HEK293 (cell line): ENCODE measurements at regions not wholly inside any gene's neighbourhood (a gene's known extent, or its start where the extent isn't known, plus 50 kb on each side); places are given as distances from the start of the nearest gene placed in this dataset.

Experiments used
- CTCF ChIA-PET: fragments of 350-600 bp; formaldehyde crosslinking; extraction: SDS; loops from one replicate; lab custom pipeline; 2021; ENCODE audit warnings: antibody characterized with exemption; lab: Yijun Ruan, JAX
- POLR2A ChIA-PET: fragments of 300-600 bp; formaldehyde crosslinking; extraction: SDS; loops from one replicate; lab custom pipeline; 2020; ENCODE audit warnings: antibody characterized with exemption, inconsistent platforms; lab: Yijun Ruan, JAX
- H3K27ac ChIP-seq: fragments of 200-500 bp; sonication (Bioruptor generic); 2 replicates; pipeline ENCODE4 v1.5.1; 2014; ENCODE audit warnings: low read depth, low read length, control low read depth, inconsistent platforms; ENCODE audit errors: extremely low read depth
- H3K36me3 ChIP-seq, 2 experiments: fragments of 200-500 bp in 1 of 2; sonication (Bioruptor generic) in 1 of 2; 1 replicate in 1 of 2; 2 replicates in 1 of 2; pipeline ENCODE4 v1.5.1; 2014 to 2017; ENCODE audit warnings: inconsistent platforms in 2 of 2, low read length in 2 of 2; ENCODE audit not compliant: control insufficient read depth in 2 of 2, insufficient read depth in 1 of 2
- H3K4me1 ChIP-seq: fragments of 200-500 bp; sonication (Bioruptor generic); 2 replicates; pipeline ENCODE4 v1.5.1; 2014; ENCODE audit warnings: mild to moderate bottlenecking, low read length, inconsistent platforms; ENCODE audit not compliant: control insufficient read depth, insufficient read depth
- H3K4me3 ChIP-seq: 2 replicates; pipeline ENCODE4 v1.5.1; 2011; ENCODE audit warnings: low read depth, mild to moderate bottlenecking, control low read depth, low read length, moderate library complexity
- H3K9me3 ChIP-seq: fragments of 200-500 bp; sonication (Bioruptor generic); 2 replicates; pipeline ENCODE4 v1.5.1; 2014; ENCODE audit warnings: low read depth, low read length, inconsistent platforms; ENCODE audit not compliant: control insufficient read depth, insufficient read depth
- AEBP2 ChIP-seq: fragments of 450-650 bp; formaldehyde crosslinking; IDR thresholded peaks from 2 replicates; pipeline ENCODE4 v1.5.1; 2016; ENCODE audit warnings: missing biosample characterization, missing genetic modification characterization, borderline replicate concordance
- CTCF ChIP-seq: fragments of 450-650 bp; formaldehyde crosslinking; IDR thresholded peaks from 2 replicates; pipeline ENCODE4 v1.5.1; 2016; ENCODE audit warnings: missing biosample characterization, missing genetic modification characterization
- INSM2 ChIP-seq: fragments of 450-650 bp; formaldehyde crosslinking; IDR thresholded peaks from 2 replicates; pipeline ENCODE4 v1.5.1; 2016; ENCODE audit warnings: missing biosample characterization, missing genetic modification characterization
- OVOL3 ChIP-seq: fragments of 450-650 bp; formaldehyde crosslinking; IDR thresholded peaks from 2 replicates; pipeline ENCODE4 v1.5.1; 2016; ENCODE audit warnings: missing biosample characterization, missing genetic modification characterization
- ZBTB1 ChIP-seq: fragments of 450-650 bp; formaldehyde crosslinking; IDR thresholded peaks from 2 replicates; pipeline ENCODE4 v1.5.1; 2016; ENCODE audit warnings: missing biosample characterization, missing genetic modification characterization
- ZNF133 ChIP-seq: fragments of 450-650 bp; formaldehyde crosslinking; IDR thresholded peaks from 2 replicates; pipeline ENCODE4 v1.5.1; 2016; ENCODE audit warnings: missing biosample characterization, missing genetic modification characterization
- ZNF18 ChIP-seq: fragments of 450-650 bp; formaldehyde crosslinking; IDR thresholded peaks from 2 replicates; pipeline ENCODE4 v1.5.1; 2016; ENCODE audit warnings: missing biosample characterization, missing genetic modification characterization
- ZNF214 ChIP-seq: fragments of 450-650 bp; formaldehyde crosslinking; IDR thresholded peaks from 2 replicates; pipeline ENCODE4 v1.5.1; 2017; ENCODE audit warnings: missing biosample characterization, mild to moderate bottlenecking, missing genetic modification characterization, borderline replicate concordance
- ZNF24 ChIP-seq: fragments of 450-650 bp; formaldehyde crosslinking; IDR thresholded peaks from 2 replicates; pipeline ENCODE4 v1.5.1; 2016; ENCODE audit warnings: missing biosample characterization, missing genetic modification characterization
- ZNF248 ChIP-seq: fragments of 450-650 bp; formaldehyde crosslinking; IDR thresholded peaks from 2 replicates; pipeline ENCODE4 v1.5.1; 2017; ENCODE audit warnings: missing biosample characterization, missing genetic modification characterization
- ZNF37A ChIP-seq: fragments of 450-650 bp; IDR thresholded peaks from 2 replicates; pipeline ENCODE4 v1.5.1; 2018; ENCODE audit warnings: missing biosample characterization, missing genetic modification characterization
- ZNF423 ChIP-seq: fragments of 450-650 bp; formaldehyde crosslinking; IDR thresholded peaks from 2 replicates; pipeline ENCODE4 v1.5.1; 2016; ENCODE audit warnings: missing biosample characterization, missing genetic modification characterization
- ZNF544 ChIP-seq: fragments of 450-650 bp; formaldehyde crosslinking; IDR thresholded peaks from 2 replicates; pipeline ENCODE4 v1.5.0; 2017; ENCODE audit warnings: missing biosample characterization, missing genetic modification characterization
- ZNF654 ChIP-seq: fragments of 450-650 bp; formaldehyde crosslinking; IDR thresholded peaks from 2 replicates; pipeline ENCODE4 v1.5.1; 2016; ENCODE audit warnings: low read depth, missing biosample characterization, missing genetic modification characterization
- ZNF660 ChIP-seq: fragments of 450-650 bp; IDR thresholded peaks from 2 replicates; pipeline ENCODE4 v1.5.1; 2018; ENCODE audit warnings: missing biosample characterization, mild to moderate bottlenecking, missing genetic modification characterization
- ZNF76 ChIP-seq: fragments of 450-650 bp; formaldehyde crosslinking; IDR thresholded peaks from 2 replicates; pipeline ENCODE4; 2016; ENCODE audit warnings: low read depth, missing biosample characterization, missing genetic modification characterization, borderline replicate concordance
- ZSCAN18 ChIP-seq: fragments of 450-650 bp; formaldehyde crosslinking; IDR thresholded peaks from 2 replicates; pipeline ENCODE4 v1.5.1; 2016; ENCODE audit warnings: missing biosample characterization, missing genetic modification characterization
- ZXDB ChIP-seq: fragments of 450-650 bp; formaldehyde crosslinking; IDR thresholded peaks from 2 replicates; pipeline ENCODE4 v1.5.1; 2016; ENCODE audit warnings: missing biosample characterization, missing genetic modification characterization
- TF ChIP-seq, protein P1 (sequence below): fragments of 450-650 bp; formaldehyde crosslinking; IDR thresholded peaks from 2 replicates; pipeline ENCODE4 v1.5.1; 2016; ENCODE audit warnings: missing biosample characterization, missing genetic modification characterization
- TF ChIP-seq, protein P2 (sequence below): fragments of 450-650 bp; formaldehyde crosslinking; IDR thresholded peaks from 2 replicates; pipeline ENCODE4 v1.5.1; 2016; ENCODE audit warnings: missing biosample characterization, missing genetic modification characterization

DNA sequence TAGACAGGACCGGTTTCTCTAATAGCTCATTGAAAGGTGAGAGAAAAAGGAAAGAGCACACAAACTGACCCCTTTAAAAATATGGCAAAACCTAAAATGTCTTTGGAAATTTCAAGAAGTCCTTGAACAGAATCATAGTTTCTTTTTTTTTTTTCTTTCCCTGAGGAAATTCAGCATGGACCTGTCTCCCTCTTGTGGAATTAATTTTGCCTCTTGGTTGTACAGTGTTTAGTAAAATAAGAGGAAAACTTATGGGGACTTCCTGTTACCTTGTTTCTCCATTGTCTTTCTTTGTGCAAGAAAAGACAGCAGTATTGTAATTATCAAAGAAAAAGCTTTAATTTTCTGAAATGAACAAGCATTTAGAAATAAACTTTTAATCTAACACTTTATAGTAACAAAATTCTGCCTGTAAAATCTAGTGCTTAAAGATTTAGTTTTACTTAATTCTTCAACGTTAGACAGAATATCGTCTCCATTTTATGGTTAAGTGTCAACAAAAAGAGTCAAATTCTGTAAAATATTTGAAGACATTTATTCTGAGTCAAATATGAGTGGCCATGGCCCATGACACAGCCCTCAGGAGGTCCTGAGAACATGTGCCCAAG lies 176.3 kb upstream of the NABP1 start:
- H3K27ac ChIP-seq: no peak overlapping the region
- peak; percentile 26; the same call in 1 of the 2 replicates for TF ChIP-seq CTCF (tag by site-specific recombination)
- TF ChIP-seq ZNF660 (tag by site-specific recombination): no peak
- no peak for TF ChIP-seq ZNF76
- TF ChIP-seq, protein P1, sequence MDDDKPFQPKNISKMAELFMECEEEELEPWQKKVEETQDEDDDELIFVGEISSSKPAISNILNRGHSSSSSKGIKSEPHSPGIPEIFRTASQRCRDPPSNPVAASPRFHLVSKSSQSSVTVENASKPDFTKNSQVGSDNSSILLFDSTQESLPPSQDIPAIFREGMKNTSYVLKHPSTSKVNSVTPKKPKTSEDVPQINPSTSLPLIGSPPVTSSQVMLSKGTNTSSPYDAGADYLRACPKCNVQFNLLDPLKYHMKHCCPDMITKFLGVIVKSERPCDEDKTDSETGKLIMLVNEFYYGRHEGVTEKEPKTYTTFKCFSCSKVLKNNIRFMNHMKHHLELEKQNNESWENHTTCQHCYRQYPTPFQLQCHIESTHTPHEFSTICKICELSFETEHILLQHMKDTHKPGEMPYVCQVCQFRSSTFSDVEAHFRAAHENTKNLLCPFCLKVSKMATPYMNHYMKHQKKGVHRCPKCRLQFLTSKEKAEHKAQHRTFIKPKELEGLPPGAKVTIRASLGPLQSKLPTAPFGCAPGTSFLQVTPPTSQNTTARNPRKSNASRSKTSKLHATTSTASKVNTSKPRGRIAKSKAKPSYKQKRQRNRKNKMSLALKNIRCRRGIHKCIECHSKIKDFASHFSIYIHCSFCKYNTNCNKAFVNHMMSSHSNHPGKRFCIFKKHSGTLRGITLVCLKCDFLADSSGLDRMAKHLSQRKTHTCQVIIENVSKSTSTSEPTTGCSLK (tag by site-specific recombination): no peak
- TF ChIP-seq ZNF133 (tag by site-specific recombination): no peak
- peak; percentile 79 for TF ChIP-seq ZNF654 (tag by site-specific recombination)
- TF ChIP-seq, protein P2, sequence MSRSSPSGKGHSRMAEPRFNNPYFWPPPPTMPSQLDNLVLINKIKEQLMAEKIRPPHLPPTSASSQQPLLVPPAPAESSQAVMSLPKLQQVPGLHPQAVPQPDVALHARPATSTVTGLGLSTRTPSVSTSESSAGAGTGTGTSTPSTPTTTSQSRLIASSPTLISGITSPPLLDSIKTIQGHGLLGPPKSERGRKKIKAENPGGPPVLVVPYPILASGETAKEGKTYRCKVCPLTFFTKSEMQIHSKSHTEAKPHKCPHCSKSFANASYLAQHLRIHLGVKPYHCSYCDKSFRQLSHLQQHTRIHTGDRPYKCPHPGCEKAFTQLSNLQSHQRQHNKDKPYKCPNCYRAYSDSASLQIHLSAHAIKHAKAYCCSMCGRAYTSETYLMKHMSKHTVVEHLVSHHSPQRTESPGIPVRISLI: peak; percentile 51; the same call in 1 of the 2 replicates
- H3K4me3 ChIP-seq: no peak overlapping the region
- H3K36me3 ChIP-seq: no peaks in the 10 kb centered on the region
- no peaks in the 10 kb centered on the region for H3K4me1 ChIP-seq
- no peaks in the 10 kb centered on the region for H3K9me3 ChIP-seq
- CTCF ChIA-PET: interaction anchor here (0.6 to 5.1 kb wide), 51 partner anchors 10 to 528 kb away, joined by 3 to 39 read pairs (median 4); no protein-coding TSS in a partner anchor
- POLR2A ChIA-PET: no interaction called here

DNA sequence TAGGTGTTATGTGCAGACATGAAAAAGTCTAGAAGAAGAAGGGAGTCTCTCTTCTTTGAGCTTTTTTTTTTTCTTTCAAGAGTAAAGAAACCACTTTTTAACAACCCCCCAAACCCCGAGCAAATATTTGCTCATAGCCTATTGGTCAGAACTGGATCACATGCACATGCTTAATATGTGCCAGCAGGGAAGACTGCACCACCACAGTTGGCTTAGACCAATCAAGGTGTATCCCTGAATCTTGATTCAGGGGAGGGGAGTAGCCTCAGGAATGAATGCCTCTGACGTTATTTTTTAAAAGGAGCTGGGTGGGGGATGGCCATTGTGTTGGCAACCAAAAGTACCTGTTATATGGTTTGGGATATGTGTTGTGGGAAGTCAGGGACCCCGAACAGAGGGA lies 171.4 kb upstream of the NABP1 start:
- no peaks in the 10 kb centered on the region for H3K36me3 ChIP-seq
- CTCF ChIA-PET: no interaction called here
- no peaks in the 10 kb centered on the region; the same call in 1 of the 2 replicates for H3K4me1 ChIP-seq
- no peak overlapping the region for H3K27ac ChIP-seq
- H3K4me3 ChIP-seq: no peak overlapping the region
- no peaks in the 10 kb centered on the region for H3K9me3 ChIP-seq
- POLR2A ChIA-PET: no interaction called here
- TF ChIP-seq AEBP2: no peak
- TF ChIP-seq ZNF24: no peak
- TF ChIP-seq ZBTB1 (tag by site-specific recombination): no peak
- no peak for TF ChIP-seq ZXDB (tag by site-specific recombination)
- TF ChIP-seq ZNF248 (tag by site-specific recombination): no peak
- no peak for TF ChIP-seq ZSCAN18 (tag by site-specific recombination)
- no peak for TF ChIP-seq ZNF37A (tag by site-specific recombination)
- TF ChIP-seq ZNF18: no peak
- TF ChIP-seq ZNF214 (tag by site-specific recombination): no peak
- TF ChIP-seq ZNF423 (tag by site-specific recombination): no peak
- no peak for TF ChIP-seq CTCF (tag by site-specific recombination)
- no peak for TF ChIP-seq INSM2 (tag by site-specific recombination)
- TF ChIP-seq ZNF544 (tag by site-specific recombination): no peak
- no peak for TF ChIP-seq OVOL3 (tag by site-specific recombination)
